Mesenchymal stem cell (in vitro differentiated cells and primary cell): ENCODE measurements at regions not wholly inside any gene's neighbourhood (a gene's known extent, or its start where the extent isn't known, plus 50 kb on each side); places are given as distances from the start of the nearest gene placed in this dataset.
"Not testable (repeated sequence)": the region's sequence is repeated elsewhere in the genome, so short reads cannot be mapped to it uniquely, and the experiment has no call there.

Experiments
- DNase-seq: peaks from one replicate; pipeline ENCODE4 v3.0.0-alpha.2; 2013
- H2AFZ ChIP-seq: one replicate; pipeline ENCODE4 v1.6.1; 2013; ENCODE audit warnings: low read depth, mild to moderate bottlenecking, control low read depth, inconsistent platforms, low read length, moderate library complexity
- H2AK5ac ChIP-seq: 2 replicates; pipeline ENCODE4 v1.6.1; 2013; ENCODE audit warnings: low read length, moderate library complexity, mild to moderate bottlenecking, inconsistent platforms; ENCODE audit not compliant: severe bottlenecking
- H2BK120ac ChIP-seq: one replicate; pipeline ENCODE4 v1.6.1; 2013; ENCODE audit warnings: low read depth, mild to moderate bottlenecking, inconsistent platforms, low read length, moderate library complexity
- H2BK12ac ChIP-seq, 2 experiments: one replicate each; pipeline ENCODE4 v1.6.1; 2013; ENCODE audit warnings: inconsistent platforms in 2 of 2, low read length in 2 of 2, mild to moderate bottlenecking in 2 of 2, moderate library complexity in 2 of 2, control low read depth in 1 of 2
- H2BK15ac ChIP-seq: one replicate; pipeline ENCODE4 v1.6.1; 2013; ENCODE audit warnings: mild to moderate bottlenecking, low read depth, inconsistent platforms; ENCODE audit not compliant: poor library complexity, severe bottlenecking
- H2BK5ac ChIP-seq: 2 replicates; pipeline ENCODE4 v1.6.1; 2013; ENCODE audit warnings: low read depth, mild to moderate bottlenecking, low read length, control low read depth, inconsistent platforms; ENCODE audit not compliant: poor library complexity, severe bottlenecking
- H3K14ac ChIP-seq, 2 experiments: one replicate each; pipeline ENCODE4 v1.6.1; 2013; ENCODE audit warnings: inconsistent platforms in 2 of 2, low read length in 2 of 2, control low read depth in 1 of 2, mild to moderate bottlenecking in 1 of 2, moderate library complexity in 1 of 2
- H3K18ac ChIP-seq, 2 experiments: one replicate each; pipeline ENCODE4 v1.6.1; 2013; ENCODE audit warnings: inconsistent platforms in 2 of 2, low read length in 2 of 2, control low read depth in 1 of 2, low read depth in 1 of 2, mild to moderate bottlenecking in 1 of 2
- H3K23ac ChIP-seq, 2 experiments: one replicate each; pipeline ENCODE4 v1.6.1; 2013; ENCODE audit warnings: inconsistent platforms in 2 of 2, low read length in 2 of 2, mild to moderate bottlenecking in 2 of 2, moderate library complexity in 2 of 2, control low read depth in 1 of 2
- H3K27ac ChIP-seq: 2 replicates; pipeline ENCODE4 v1.5.1; 2013; ENCODE audit warnings: mild to moderate bottlenecking, moderate library complexity, low read length, control low read depth, inconsistent platforms; ENCODE audit not compliant: poor library complexity, severe bottlenecking
- H3K27me3 ChIP-seq, 2 experiments: 2 replicates each; pipeline versions ENCODE4 v1.6.1 to v1.7.0; 2013; ENCODE audit warnings: low read length in 2 of 2, mild to moderate bottlenecking in 2 of 2, moderate library complexity in 2 of 2, control low read depth in 1 of 2, inconsistent platforms in 1 of 2; ENCODE audit not compliant: control insufficient read depth in 1 of 2, insufficient read depth in 1 of 2
- H3K36me3 ChIP-seq, 2 experiments: 2 replicates each; pipeline versions ENCODE4 v1.6.1 to v1.7.0; 2013; ENCODE audit warnings: low read length in 2 of 2, control low read depth in 1 of 2, inconsistent platforms in 1 of 2, low read depth in 1 of 2, mild to moderate bottlenecking in 1 of 2; ENCODE audit not compliant: insufficient read depth in 2 of 2, control insufficient read depth in 1 of 2
- H3K4ac ChIP-seq, 2 experiments: one replicate each; pipeline ENCODE4 v1.6.1; 2013; ENCODE audit warnings: inconsistent platforms in 2 of 2, low read length in 2 of 2, mild to moderate bottlenecking in 2 of 2, moderate library complexity in 2 of 2, control low read depth in 1 of 2, low read depth in 1 of 2
- H3K4me1 ChIP-seq: 2 replicates; pipeline ENCODE4 v1.6.1; 2013; ENCODE audit warnings: low read depth, low read length, control low read depth; ENCODE audit not compliant: control insufficient read depth, insufficient read depth
- H3K4me2 ChIP-seq: 2 replicates; pipeline ENCODE4 v1.6.1; 2013; ENCODE audit warnings: low read length, mild to moderate bottlenecking, inconsistent platforms; ENCODE audit not compliant: poor library complexity, severe bottlenecking
- H3K4me3 ChIP-seq, 2 experiments: 2 replicates each; pipeline versions ENCODE4 v1.5.1 to v1.7.0; 2013; ENCODE audit warnings: low read length in 2 of 2, mild to moderate bottlenecking in 2 of 2, control low read depth in 1 of 2, low read depth in 1 of 2; ENCODE audit not compliant: insufficient read depth in 1 of 2
- H3K79me1 ChIP-seq: replicated peaks from 2 replicates; pipeline ENCODE4 v1.6.1; 2013; ENCODE audit warnings: mild to moderate bottlenecking, control low read depth, low read length, inconsistent platforms; ENCODE audit not compliant: poor library complexity, severe bottlenecking
- H3K9ac ChIP-seq: 2 replicates; pipeline ENCODE4 v1.7.0; 2013; ENCODE audit warnings: mild to moderate bottlenecking, low read length, moderate library complexity
- H3K9me3 ChIP-seq: 2 replicates; pipeline ENCODE4 v1.7.0; 2013; ENCODE audit warnings: mild to moderate bottlenecking, low read length; ENCODE audit not compliant: control insufficient read depth
- H4K8ac ChIP-seq: one replicate; pipeline ENCODE4 v1.6.1; 2013; ENCODE audit warnings: inconsistent platforms, mild to moderate bottlenecking, low read length, moderate library complexity
- H4K91ac ChIP-seq: one replicate; pipeline ENCODE4 v1.6.1; 2013; ENCODE audit warnings: mild to moderate bottlenecking, low read length, inconsistent platforms
- WGBS: methylation state at CpG from one replicate; pipeline ENCODE4 v1.1.7; 2013; ENCODE audit warnings: mixed read lengths; 5-methylcytosine and 5-hydroxymethylcytosine counted together

- H3K18ac ChIP-seq, H2BK120ac ChIP-seq, H2BK12ac ChIP-seq, H3K4me3 ChIP-seq, H3K14ac ChIP-seq, H2AFZ ChIP-seq, H2BK15ac ChIP-seq, H3K27me3 ChIP-seq, H4K8ac ChIP-seq, H3K4me2 ChIP-seq, H4K91ac ChIP-seq, DNase-seq, H3K4me1 ChIP-seq, H2AK5ac ChIP-seq, H2BK5ac ChIP-seq, H3K79me1 ChIP-seq, H3K23ac ChIP-seq, H3K27ac ChIP-seq, H3K9ac ChIP-seq, H3K36me3 ChIP-seq, H3K9me3 ChIP-seq, H3K4ac ChIP-seq: not testable (repeated sequence)
- WGBS, result no CpG with 5 or more reads among the region's 2 CpGs
Observed at GRCh38 chr1:149354579-149354978, 120.3 kb upstream of the NBPF19 start.

GRCh38 chr1:149355748-149356147 lies 119.1 kb upstream of the NBPF19 start:
- H4K8ac ChIP-seq, H3K27me3 ChIP-seq, H2BK120ac ChIP-seq, H3K14ac ChIP-seq, H3K27ac ChIP-seq, H3K23ac ChIP-seq, H3K4ac ChIP-seq, H3K18ac ChIP-seq, H2BK12ac ChIP-seq, H2AFZ ChIP-seq, H2AK5ac ChIP-seq, H3K36me3 ChIP-seq, H3K9me3 ChIP-seq, H3K4me3 ChIP-seq, DNase-seq, H2BK5ac ChIP-seq, H2BK15ac ChIP-seq, H3K4me1 ChIP-seq, H3K79me1 ChIP-seq, H4K91ac ChIP-seq, H3K4me2 ChIP-seq, H3K9ac ChIP-seq: not testable (repeated sequence)
- WGBS, result no CpG with 5 or more reads among the region's 1 CpG

GRCh38 chr1:149356152-149356551 lies 118.7 kb upstream of the NBPF19 start:
- H4K91ac ChIP-seq, result not testable (repeated sequence)

GRCh38 chr1:149360351-149360750 lies 114.5 kb upstream of the NBPF19 start:
- H3K14ac ChIP-seq, H3K27ac ChIP-seq, DNase-seq, H3K18ac ChIP-seq, H2BK120ac ChIP-seq, H3K9me3 ChIP-seq, H3K36me3 ChIP-seq, H3K9ac ChIP-seq, H2BK5ac ChIP-seq, H4K91ac ChIP-seq, H4K8ac ChIP-seq, H3K4me3 ChIP-seq, H3K79me1 ChIP-seq, H3K23ac ChIP-seq, H3K4ac ChIP-seq, H3K4me2 ChIP-seq, H2AK5ac ChIP-seq, H3K27me3 ChIP-seq, H3K4me1 ChIP-seq, H2AFZ ChIP-seq, H2BK12ac ChIP-seq, H2BK15ac ChIP-seq: not testable (repeated sequence)
- no CpG with 5 or more reads among the region's 3 CpGs for WGBS

More at GRCh38 chr1:149356152-149356551, 118.7 kb upstream of the NBPF19 start:
- H3K23ac ChIP-seq, H3K36me3 ChIP-seq, H3K14ac ChIP-seq, H3K27ac ChIP-seq, H3K4me1 ChIP-seq, H2AK5ac ChIP-seq, H2BK5ac ChIP-seq, H3K4me3 ChIP-seq, H3K27me3 ChIP-seq, H2BK15ac ChIP-seq, H2AFZ ChIP-seq, H3K4me2 ChIP-seq, H2BK120ac ChIP-seq, H3K18ac ChIP-seq, H4K8ac ChIP-seq, H3K9me3 ChIP-seq, DNase-seq, H2BK12ac ChIP-seq, H3K79me1 ChIP-seq, H3K4ac ChIP-seq, H3K9ac ChIP-seq: not testable (repeated sequence)
- no CpG with 5 or more reads among the region's 4 CpGs for WGBS
